ENCODE measurements at regions not wholly inside any gene's neighbourhood (a gene's known extent, or its start where the extent isn't known, plus 50 kb on each side); places are given as distances from the start of the nearest gene placed in this dataset.

DNA sequence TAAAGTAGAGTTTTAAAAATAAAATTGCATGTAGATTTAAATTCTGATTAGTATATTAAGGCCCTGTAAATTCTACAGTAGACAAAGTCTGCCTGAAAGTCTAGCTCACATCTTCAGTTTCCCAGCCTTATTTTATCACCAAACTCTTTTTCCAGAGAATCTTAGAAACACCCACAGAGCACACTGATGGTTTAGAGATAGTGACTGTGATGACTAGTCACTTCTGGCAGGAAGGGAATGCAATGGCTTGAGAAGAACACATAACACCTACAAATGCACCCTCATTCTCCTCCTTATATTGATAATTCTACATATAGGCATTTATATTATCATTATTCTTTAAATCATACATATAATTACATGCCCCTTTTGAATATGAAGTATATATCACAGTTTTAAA is 232.9 kb downstream of the ARAP2 start:
- no peak for DNase-seq (ENCODE audit: low read depth, low spot score)
- CTCF ChIA-PET = no interaction called here
- POLR2A ChIA-PET = no interaction called here
- H3K4me3 ChIP-seq (ENCODE audit: low read depth, low read length) = no peak overlapping the region
- TF ChIP-seq, protein P1, sequence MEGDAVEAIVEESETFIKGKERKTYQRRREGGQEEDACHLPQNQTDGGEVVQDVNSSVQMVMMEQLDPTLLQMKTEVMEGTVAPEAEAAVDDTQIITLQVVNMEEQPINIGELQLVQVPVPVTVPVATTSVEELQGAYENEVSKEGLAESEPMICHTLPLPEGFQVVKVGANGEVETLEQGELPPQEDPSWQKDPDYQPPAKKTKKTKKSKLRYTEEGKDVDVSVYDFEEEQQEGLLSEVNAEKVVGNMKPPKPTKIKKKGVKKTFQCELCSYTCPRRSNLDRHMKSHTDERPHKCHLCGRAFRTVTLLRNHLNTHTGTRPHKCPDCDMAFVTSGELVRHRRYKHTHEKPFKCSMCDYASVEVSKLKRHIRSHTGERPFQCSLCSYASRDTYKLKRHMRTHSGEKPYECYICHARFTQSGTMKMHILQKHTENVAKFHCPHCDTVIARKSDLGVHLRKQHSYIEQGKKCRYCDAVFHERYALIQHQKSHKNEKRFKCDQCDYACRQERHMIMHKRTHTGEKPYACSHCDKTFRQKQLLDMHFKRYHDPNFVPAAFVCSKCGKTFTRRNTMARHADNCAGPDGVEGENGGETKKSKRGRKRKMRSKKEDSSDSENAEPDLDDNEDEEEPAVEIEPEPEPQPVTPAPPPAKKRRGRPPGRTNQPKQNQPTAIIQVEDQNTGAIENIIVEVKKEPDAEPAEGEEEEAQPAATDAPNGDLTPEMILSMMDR (IDR thresholded peaks at IDR 0.05; ENCODE audit: insufficient read depth, low read length, missing control alignments) = no peak

DNA sequence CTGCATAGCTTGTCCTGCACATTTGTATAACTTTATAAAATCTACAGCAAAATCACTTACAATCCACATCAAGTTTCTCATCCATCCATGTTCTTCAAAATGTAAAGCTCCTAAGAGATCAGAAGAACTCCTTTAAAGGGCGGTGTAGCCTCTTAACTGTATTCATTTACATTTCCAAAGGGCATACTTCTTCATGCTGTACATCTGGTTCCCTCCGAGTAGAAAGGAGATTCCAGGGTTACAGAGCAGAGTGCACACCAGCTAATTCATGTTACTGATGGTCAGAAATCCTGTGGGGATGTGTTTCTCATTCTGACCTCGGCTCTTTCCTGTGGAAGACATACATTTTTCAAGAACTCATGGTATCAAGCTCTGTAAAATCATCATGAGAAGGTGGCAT is 231.8 kb downstream of the ARAP2 start:
- H3K4me3 ChIP-seq (ENCODE audit: low read depth, low read length) = no peak overlapping the region
- TF ChIP-seq, protein P1 (IDR thresholded peaks at IDR 0.05; ENCODE audit: insufficient read depth, low read length, missing control alignments) = no peak
- ChIA-PET POLR2A (no interaction called here), CTCF (no interaction called here)
- DNase-seq (ENCODE audit: low read depth, low spot score) = no peak

DNA sequence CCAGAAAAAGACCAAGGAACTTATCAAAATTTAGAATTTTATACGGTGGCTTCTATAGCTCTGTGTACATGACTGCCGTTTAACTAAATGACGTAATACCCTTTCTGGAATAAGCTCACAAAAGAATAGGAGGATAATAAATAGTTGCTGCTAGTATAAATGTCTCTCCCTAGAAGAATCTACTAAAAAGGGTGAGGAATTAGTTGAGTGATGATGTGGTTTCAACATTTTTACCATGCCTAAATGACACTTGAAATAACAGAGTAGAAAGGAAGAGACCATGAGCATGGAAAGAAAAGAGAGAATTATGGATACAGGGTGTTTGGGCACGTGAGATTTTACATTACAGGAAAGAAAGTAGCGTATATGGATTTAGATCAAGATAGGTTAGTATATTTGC is 231.1 kb downstream of the ARAP2 start:
- H3K4me3 ChIP-seq (ENCODE audit: low read depth, low read length) = no peak overlapping the region
- TF ChIP-seq, protein P1 (IDR thresholded peaks at IDR 0.05; ENCODE audit: insufficient read depth, low read length, missing control alignments) = no peak
- DNase-seq (ENCODE audit: low read depth, low spot score) = no peak
- POLR2A ChIA-PET = no interaction called here
- CTCF ChIA-PET = no interaction called here
